IMR-90 (cell line): ENCODE measurements at regions not wholly inside any gene's neighbourhood (a gene's known extent, or its start where the extent isn't known, plus 50 kb on each side); places are given as distances from the start of the nearest gene placed in this dataset.
A peak's percentile ranks its signal among the peaks of the same experiment; 100 is the strongest.

Experiments
- ATAC-seq: fragments of 200-7000 bp; cut with Tn5 transposase; 2 replicates; pipeline ENCODE4 v1.9.1; 2020; ENCODE audit warnings: low read depth, mild to moderate bottlenecking, moderate library complexity
- BruUV-seq: library from RNA; stranded (reverse); fragments of 400-500 nt; replicated peaks from 2 replicates; lab custom pipeline; 2021; lab: Mats Ljungman, UMichigan
- CTCF ChIA-PET: fragments of 300-600 bp; formaldehyde crosslinking; extraction: SDS; loops from one replicate; lab custom pipeline; 2021; ENCODE audit warnings: antibody characterized with exemption; lab: Yijun Ruan, JAX
- POLR2A ChIA-PET: fragments of 300-600 bp; sonication (Branson Sonifier 250); formaldehyde crosslinking; loops from one replicate; lab custom pipeline; 2022; ENCODE audit warnings: antibody characterized with exemption; ENCODE audit not compliant: unreplicated experiment; lab: Charles Lee
- DNase-seq: peaks from one replicate; pipeline ENCODE4 v3.0.0; 2013
- H2AFZ ChIP-seq: replicated peaks from 2 replicates; pipeline ENCODE3; 2013; ENCODE audit warnings: low read length, mild to moderate bottlenecking; ENCODE audit not compliant: poor library complexity
- H2AK5ac ChIP-seq: 2 replicates; pipeline ENCODE4 v1.6.1; 2013; ENCODE audit warnings: low read depth, low read length, inconsistent platforms
- H2AK9ac ChIP-seq: replicated peaks from 2 replicates; pipeline ENCODE3; 2013; ENCODE audit warnings: mild to moderate bottlenecking, low read depth, low read length, moderate library complexity; ENCODE audit not compliant: poor library complexity
- H2BK120ac ChIP-seq: 2 replicates; pipeline ENCODE4 v1.6.1; 2013; ENCODE audit warnings: low read depth, low read length, inconsistent platforms
- H2BK15ac ChIP-seq: 3 replicates; pipeline ENCODE4 v1.6.1; 2013; ENCODE audit warnings: low read depth, low read length, inconsistent platforms
- H2BK20ac ChIP-seq: 2 replicates; pipeline ENCODE4 v1.6.1; 2013; ENCODE audit warnings: low read depth, mild to moderate bottlenecking, inconsistent platforms, low read length, moderate library complexity
- H2BK5ac ChIP-seq: 2 replicates; pipeline ENCODE4 v1.6.1; 2013; ENCODE audit warnings: mild to moderate bottlenecking, low read depth, low read length, inconsistent platforms; ENCODE audit not compliant: poor library complexity, severe bottlenecking
- H3K14ac ChIP-seq: replicated peaks from 2 replicates; pipeline ENCODE4 v1.6.1; 2013; ENCODE audit warnings: low read depth, low read length, inconsistent platforms
- H3K18ac ChIP-seq: 2 replicates; pipeline ENCODE4 v1.6.1; 2013; ENCODE audit warnings: low read depth, low read length, control low read depth
- H3K23ac ChIP-seq: 2 replicates; pipeline ENCODE4 v1.6.1; 2013; ENCODE audit warnings: low read depth, low read length, inconsistent platforms
- H3K27ac ChIP-seq: 2 replicates; pipeline ENCODE4 v1.5.1; 2013; ENCODE audit warnings: mild to moderate bottlenecking, control low read depth, low read length; ENCODE audit not compliant: insufficient read depth
- H3K27me3 ChIP-seq: 2 replicates; pipeline ENCODE4 v1.6.1; 2013; ENCODE audit warnings: low read length; ENCODE audit not compliant: control insufficient read depth, insufficient read depth
- H3K36me3 ChIP-seq: 2 replicates; pipeline ENCODE4 v1.6.1; 2013; ENCODE audit warnings: low read length, mixed read lengths; ENCODE audit not compliant: control insufficient read depth, insufficient read depth
- H3K4ac ChIP-seq: 2 replicates; pipeline ENCODE4 v1.6.1; 2013; ENCODE audit warnings: low read depth, low read length, inconsistent platforms
- H3K4me1 ChIP-seq: 2 replicates; pipeline ENCODE4 v1.6.1; 2013; ENCODE audit warnings: low read length, mixed read lengths; ENCODE audit not compliant: control insufficient read depth, insufficient read depth
- H3K4me2 ChIP-seq: 2 replicates; pipeline ENCODE4 v1.6.1; 2013; ENCODE audit warnings: low read depth, mild to moderate bottlenecking, control low read depth, low read length, moderate library complexity
- H3K4me3 ChIP-seq: 2 replicates; pipeline ENCODE4 v1.5.1; 2013; ENCODE audit warnings: low read depth, mild to moderate bottlenecking, control low read depth, low read length, moderate library complexity; ENCODE audit not compliant: insufficient read depth
- H3K56ac ChIP-seq: 2 replicates; pipeline ENCODE4 v1.6.1; 2013; ENCODE audit warnings: low read length, inconsistent platforms; ENCODE audit not compliant: insufficient read depth; ENCODE audit errors: extremely low read depth
- H3K79me1 ChIP-seq, 2 experiments: 2 replicates each; pipeline ENCODE4 v1.6.1; 2013; ENCODE audit warnings: low read length in 2 of 2, inconsistent platforms in 1 of 2, low read depth in 1 of 2
- H3K9ac ChIP-seq: 2 replicates; pipeline ENCODE4 v1.6.1; 2013; ENCODE audit warnings: low read depth, low read length, control low read depth
- H3K9me1 ChIP-seq: 2 replicates; pipeline ENCODE4 v1.6.1; 2013; ENCODE audit warnings: low read length, inconsistent platforms; ENCODE audit not compliant: insufficient read depth
- H3K9me3 ChIP-seq: 2 replicates; pipeline ENCODE4 v1.6.1; 2013; ENCODE audit warnings: low read length; ENCODE audit not compliant: control insufficient read depth, insufficient read depth
- H4K20me1 ChIP-seq: 2 replicates; pipeline ENCODE4 v1.6.1; 2013; ENCODE audit warnings: low read length, inconsistent platforms; ENCODE audit not compliant: insufficient read depth
- H4K5ac ChIP-seq: 2 replicates; pipeline ENCODE4 v1.6.1; 2013; ENCODE audit warnings: mild to moderate bottlenecking, low read depth, low read length, control low read depth
- H4K8ac ChIP-seq, 2 experiments: 2 replicates each; pipeline ENCODE4 v1.6.1; 2013; ENCODE audit warnings: low read depth in 2 of 2, low read length in 2 of 2, control low read depth in 1 of 2, inconsistent platforms in 1 of 2
- H4K91ac ChIP-seq: 2 replicates; pipeline ENCODE4 v1.6.1; 2013; ENCODE audit warnings: low read depth, low read length, inconsistent platforms; ENCODE audit not compliant: insufficient read depth
- CEBPB ChIP-seq: IDR thresholded peaks from 2 replicates; pipeline ENCODE4 v1.6.1; 2012; ENCODE audit warnings: low read depth, low read length, improper control_type of control experiment
- MAFK ChIP-seq: IDR thresholded peaks from 2 replicates; pipeline ENCODE4 v1.6.1; 2012; ENCODE audit warnings: low read depth, low read length, improper control_type of control experiment
- WGBS, 2 experiments: methylation state at CpG; one replicate each; pipeline versions ENCODE4 v1.1.5 to v1.1.7; 2013; ENCODE audit warnings: missing lambda C conversion rate in 2 of 2; ENCODE audit not compliant: insufficient read length in 1 of 2; ENCODE audit errors: extremely low coverage in 2 of 2; 5-methylcytosine and 5-hydroxymethylcytosine counted together
- dilution Hi-C: fragments of 300-500 bp; cut with HindIII; formaldehyde crosslinking; loops from one replicate; pipeline ENCODE4 v1.14.3; 2018; ENCODE audit warnings: low sequenced_read_pairs; ENCODE audit not compliant: unreplicated experiment
- in situ Hi-C: fragments of 300-500 bp; cut with MboI; formaldehyde crosslinking; loops from 3 replicates; pipeline ENCODE4 v1.14.3; 2019; ENCODE audit warnings: low sequenced_read_pairs, inconsistent platforms, mixed read lengths
- intact Hi-C: fragments of 100-400 bp; cut with micrococcal nuclease; formaldehyde crosslinking; loops from 2 replicates; pipeline ENCODE4 v1.10.0; 2022

- ATAC-seq (no peak), DNase-seq (no peak)
- POLR2A ChIA-PET = no interaction called here
- Histone ChIP-seq H3K18ac (no peak overlapping the region), H3K4me3 (no peak overlapping the region), H4K20me1 (no peaks in the 10 kb centered on the region), H2BK120ac (no peak overlapping the region), H2AFZ (no peak overlapping the region), H3K9ac (no peak overlapping the region), H2AK5ac (no peak overlapping the region), H3K36me3 (no peaks in the 10 kb centered on the region), H2BK20ac (no peak overlapping the region), H3K4me1 (no peaks in the 10 kb centered on the region), H3K14ac (no peak overlapping the region), H4K5ac (no peak overlapping the region), H3K4me2 (no peak overlapping the region), H3K9me3 (peaks cover 1% of the 10 kb centered on the region; the same call in 1 of the 2 replicates), H3K23ac (no peak overlapping the region), H3K56ac (no peak overlapping the region), H3K27me3 (no peaks in the 10 kb centered on the region), H2AK9ac (no peak overlapping the region), H3K9me1 (no peaks in the 10 kb centered on the region), H4K91ac (no peak overlapping the region), H2BK15ac (no peak overlapping the region), H3K27ac (no peak overlapping the region), H4K8ac (no peak overlapping the region), H2BK5ac (no peak overlapping the region), H3K4ac (no peak overlapping the region), H3K79me1 (no peaks in the 10 kb centered on the region)
- intact Hi-C loops (no loop called here), in situ Hi-C loops (no loop called here), dilution Hi-C loops (no loop called here)
- no CpG with 5 or more reads among the region's 1 CpG for WGBS, 2 experiments
- no TSS peak for BruUV-seq
- TF ChIP-seq CEBPB = no peak
- 0 out of 2 replicates have a peak, but pooled peaks have one; percentile 14 for TF ChIP-seq MAFK
- CTCF ChIA-PET = interaction anchor here (0.7 kb wide), 1 partner anchor 33 kb away, joined by 5 read pairs; no protein-coding TSS in a partner anchor
These were observed 663.0 kb upstream of the GRM3 start for GRCh38 chr7:85980740-85981139.
